ENCODE measurements at regions not wholly inside any gene's neighbourhood (a gene's known extent, or its start where the extent isn't known, plus 50 kb on each side); places are given as distances from the start of the nearest gene placed in this dataset.

DNA sequence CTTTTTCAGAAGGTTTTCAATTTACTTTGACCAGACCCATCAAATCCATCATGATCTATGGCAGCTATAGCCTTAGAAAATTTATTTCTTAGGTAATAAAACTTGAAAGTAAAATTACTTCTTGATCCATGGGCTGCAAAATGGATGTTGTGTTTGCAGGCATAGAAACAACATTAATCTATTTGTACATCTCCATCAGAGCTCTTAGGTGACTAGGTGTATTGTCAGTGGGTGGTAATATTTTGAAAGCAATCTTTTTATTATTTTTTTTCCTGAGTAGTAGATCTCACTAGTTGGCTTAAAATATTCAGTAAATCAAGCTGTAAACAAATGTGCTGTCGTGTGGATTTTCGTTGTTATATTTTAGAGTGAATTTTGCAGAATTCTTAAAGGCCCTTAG lies 710.0 kb downstream of the SLITRK6 start:
- no peak for DNase-seq (ENCODE audit: low spot score)

DNA sequence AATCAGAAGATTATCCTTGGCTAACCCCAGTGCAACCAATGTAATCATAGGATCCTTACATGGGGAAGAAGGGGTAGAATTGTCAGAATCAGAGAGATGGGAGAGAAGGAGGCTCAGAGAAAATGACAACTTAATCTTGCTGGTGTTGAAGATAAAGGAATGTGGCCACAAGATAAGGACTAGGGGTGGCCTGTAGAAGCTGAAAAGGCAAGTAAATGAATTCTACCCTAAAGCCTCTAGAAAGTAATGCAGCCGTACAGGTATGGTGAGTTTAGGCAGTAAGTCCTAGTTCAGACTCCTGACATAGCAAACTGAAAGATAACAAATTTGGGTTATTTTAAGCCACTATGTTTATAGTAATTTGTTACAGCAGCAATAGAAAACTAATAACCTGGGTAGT lies 718.5 kb downstream of the SLITRK6 start:
- no peak for DNase-seq (ENCODE audit: low spot score)

DNA sequence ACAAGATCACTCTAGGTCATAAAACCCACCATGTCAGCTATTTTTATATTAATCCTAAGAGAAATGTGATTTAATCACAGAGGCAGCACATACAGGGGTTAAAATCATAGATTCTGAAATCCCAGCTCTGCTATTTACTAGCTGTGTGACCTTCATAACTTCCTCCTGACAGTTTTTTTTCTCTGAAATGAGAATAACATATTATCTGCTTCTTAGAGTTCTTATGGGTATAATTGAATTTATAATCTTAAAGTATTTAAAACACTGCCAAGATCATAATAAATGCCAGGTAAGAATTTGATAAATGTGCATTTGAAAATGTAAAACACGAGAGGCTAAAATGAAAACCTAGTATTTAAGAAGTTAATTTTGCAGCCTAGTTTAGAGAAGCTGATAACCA lies 722.9 kb downstream of the SLITRK6 start:
- no peak for DNase-seq (ENCODE audit: low spot score)

DNA sequence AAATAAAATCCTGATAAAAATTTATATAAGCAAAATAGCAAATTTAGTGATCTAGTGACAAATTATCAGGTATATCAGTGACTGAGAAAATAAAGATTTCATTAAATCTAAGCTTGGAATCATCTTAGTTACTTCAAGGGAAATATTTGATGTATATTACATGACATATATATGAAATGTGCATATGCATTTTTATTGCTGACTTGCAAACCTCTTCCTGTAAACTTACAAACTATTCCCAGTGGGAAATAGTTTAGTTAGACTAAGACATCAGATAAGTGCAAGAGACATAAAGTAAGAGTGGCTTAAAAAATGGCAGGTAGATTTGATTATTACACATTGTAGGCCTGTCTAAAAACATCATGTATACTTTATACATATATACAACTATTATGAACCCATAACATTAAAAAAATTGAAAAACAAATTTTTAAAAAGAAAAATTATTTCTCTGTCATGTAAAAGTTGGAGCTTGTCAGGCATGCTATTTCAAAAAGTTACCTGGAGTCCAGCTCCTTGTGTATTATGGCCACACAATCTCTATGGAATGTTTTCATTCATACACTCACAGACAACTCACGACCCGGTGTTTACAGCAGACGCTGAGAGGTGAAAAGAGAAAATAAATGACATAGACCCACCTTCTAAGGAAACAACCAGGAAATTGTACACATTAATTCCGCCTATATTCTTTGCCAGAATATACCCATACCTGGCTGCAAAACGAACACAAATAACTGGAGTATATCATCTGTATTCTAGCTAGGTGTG lies 724.5 kb downstream of the SLITRK6 start:
- DNase-seq (ENCODE audit: low spot score), result no peak

DNA sequence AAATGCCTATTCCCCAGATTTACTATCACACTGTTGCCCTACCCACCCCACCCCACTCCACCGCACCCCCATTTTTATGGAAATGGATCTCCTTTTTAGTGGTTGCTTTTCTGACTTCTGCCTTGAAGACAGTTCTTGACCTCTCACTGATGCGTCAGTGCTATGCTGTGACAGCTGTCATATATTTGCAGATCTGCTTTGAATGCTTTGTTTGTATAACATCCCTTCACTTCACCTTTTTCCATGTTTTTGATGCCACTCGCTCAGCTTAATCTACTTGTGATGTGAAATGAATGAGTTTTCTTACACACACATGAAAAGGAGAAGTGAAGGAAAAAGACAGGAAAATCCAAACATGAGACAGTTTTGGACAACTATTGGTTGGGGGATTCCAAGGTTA lies 731.0 kb downstream of the SLITRK6 start:
- no peak for DNase-seq (ENCODE audit: low spot score)

DNA sequence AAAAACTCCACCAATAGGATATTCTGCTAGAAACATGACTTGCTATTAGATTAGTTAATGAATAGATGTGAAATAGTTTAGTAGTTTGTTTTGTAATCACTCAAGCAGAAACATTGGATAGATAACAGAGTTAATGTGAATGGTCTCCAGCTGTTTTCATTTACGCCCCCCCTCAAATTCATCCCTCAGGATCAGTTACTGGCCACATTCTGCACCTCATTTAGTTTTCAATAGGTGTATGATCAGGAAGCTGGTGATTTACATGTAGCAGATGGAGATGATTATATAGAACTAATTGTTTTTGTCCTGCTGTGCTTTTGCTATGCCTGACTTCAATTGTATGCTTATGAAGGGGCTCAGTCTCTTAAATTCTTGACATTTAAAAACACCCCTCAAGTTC lies 759.0 kb downstream of the SLITRK6 start:
- DNase-seq (ENCODE audit: low spot score), result no peak

DNA sequence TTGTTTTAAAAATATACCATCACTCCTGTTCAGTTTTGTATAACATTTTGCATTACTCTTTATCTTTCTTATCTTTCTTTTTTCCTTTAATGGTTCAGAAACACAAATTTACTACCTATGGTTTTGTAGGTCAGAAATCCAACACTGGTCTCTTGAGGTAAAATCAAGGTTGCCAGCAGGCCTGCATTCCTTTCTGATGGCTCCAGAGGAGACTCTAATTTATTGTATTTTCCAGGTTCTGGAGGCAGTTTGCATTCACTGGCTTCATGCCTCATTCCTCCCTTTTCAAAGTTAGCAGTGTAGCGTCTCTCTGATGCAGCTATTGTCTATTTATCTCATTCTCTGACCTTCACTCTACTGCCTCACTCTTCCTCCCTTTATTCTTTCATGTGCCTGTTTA lies 767.4 kb downstream of the SLITRK6 start:
- DNase-seq (ENCODE audit: low spot score), result no peak

DNA sequence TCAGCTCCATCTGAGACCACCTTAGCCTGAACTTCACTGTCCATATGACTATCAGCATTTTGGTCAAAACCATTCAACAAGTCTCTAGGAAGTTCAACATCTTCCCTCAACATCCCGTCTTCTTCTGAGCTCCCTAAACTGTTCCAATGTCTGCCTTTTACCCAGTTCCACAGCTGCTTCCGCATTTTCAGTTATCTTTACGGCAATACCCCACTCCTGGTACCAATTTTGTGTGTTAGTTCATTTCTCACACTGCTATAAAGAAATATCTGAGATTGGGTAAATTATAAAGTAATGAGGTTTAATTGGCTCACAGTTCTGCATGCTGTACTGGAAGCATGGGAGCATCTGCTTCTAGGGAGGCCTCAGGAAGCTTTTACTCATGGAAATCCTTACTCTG lies 771.2 kb downstream of the SLITRK6 start:
- no peak for DNase-seq (ENCODE audit: low spot score)

DNA sequence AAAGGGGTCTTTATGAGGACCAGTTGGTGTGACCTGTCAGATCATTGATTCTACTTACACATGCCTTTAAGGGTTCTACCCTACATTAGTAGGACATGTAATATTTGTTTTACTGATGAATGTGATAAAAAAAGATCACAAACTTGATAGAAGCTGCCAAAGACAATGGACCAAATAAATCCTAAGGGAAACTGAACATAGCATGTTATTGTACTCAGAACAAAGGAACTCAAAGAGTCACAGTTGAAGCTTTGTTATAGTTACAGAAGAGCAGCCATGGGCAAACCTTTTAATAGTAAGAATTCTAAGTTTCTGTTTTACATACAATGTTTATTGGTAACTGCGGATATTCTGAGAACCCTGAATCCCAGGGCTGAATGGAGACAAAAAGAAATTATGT lies 780.1 kb downstream of the SLITRK6 start:
- DNase-seq (ENCODE audit: low spot score), result no peak

DNA sequence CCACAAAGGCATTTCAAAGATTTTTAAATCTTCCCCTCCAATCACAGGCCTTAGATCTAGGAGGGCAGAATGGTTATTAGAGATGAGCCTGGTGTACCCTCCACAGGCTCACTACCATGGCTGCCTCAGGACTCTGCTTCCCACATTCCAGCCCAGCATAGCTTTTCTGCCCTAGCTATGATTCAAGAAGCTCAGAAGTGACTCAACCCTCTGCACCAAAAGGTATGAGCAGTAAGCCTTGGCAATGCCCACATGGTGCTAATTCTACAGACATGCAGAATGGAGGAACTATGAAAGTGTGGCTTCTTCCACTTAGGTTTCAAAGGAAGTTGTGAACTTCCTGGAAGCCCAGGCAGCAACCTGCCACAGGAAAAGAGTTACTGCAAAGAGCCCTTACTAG lies 786.2 kb downstream of the SLITRK6 start:
- DNase-seq (ENCODE audit: low spot score), result no peak

DNA sequence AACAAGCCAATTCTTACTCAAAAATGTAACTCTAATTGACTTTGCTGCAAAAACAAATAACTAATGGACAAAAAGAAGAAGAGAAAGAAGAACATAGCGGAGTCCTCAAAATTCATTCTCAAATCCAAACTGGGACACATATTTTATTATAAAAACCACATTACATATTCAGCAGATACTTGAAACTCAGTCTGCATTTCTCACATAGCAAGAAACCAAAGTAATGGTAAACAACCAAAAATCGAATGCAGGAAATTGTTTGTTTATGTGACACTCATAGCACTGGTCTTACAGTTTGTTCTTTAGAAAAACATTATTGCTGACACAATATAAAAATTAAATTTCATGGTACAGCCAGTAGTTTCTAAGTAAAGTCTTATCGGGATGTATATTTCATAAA lies 789.8 kb downstream of the SLITRK6 start:
- DNase-seq (ENCODE audit: low spot score), result no peak

DNA sequence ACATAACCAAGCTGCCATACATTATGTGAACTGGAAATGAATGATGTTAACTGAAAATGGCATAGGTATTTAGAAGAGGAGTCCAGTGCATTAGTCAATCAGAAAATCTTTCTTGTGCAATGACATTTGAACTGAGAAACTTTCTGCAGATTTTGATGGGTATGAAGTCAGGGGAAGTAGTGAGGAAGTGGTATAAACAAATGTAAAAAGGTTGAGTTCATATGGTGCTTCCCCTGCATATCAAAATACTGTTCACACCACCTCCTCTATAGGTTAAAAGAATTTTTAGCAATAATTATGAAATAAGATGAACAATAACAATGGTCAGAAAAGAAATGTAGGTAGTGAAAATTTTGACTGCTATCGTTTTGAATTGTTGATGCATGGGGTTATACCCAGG lies 800.0 kb downstream of the SLITRK6 start:
- no peak for DNase-seq (ENCODE audit: low spot score)

DNA sequence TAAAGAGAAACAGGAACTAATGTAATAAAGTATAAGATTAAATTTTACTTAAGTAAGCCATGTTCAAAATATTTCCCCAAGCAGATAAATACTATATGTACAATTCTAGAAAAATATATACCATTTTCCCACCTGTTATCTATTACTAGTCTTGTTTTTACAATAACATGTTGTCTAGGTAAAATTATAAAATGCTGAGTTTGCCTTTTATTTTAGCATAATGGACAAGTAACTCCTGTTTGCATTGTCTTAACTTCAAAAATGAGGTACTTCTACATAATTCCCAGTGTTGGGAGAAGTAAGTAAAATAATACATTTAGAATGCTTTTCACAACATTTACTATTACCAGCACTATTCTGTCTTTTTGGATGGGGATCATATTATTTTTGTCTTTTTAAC lies 800.5 kb downstream of the SLITRK6 start:
- no peak for DNase-seq (ENCODE audit: low spot score)

DNA sequence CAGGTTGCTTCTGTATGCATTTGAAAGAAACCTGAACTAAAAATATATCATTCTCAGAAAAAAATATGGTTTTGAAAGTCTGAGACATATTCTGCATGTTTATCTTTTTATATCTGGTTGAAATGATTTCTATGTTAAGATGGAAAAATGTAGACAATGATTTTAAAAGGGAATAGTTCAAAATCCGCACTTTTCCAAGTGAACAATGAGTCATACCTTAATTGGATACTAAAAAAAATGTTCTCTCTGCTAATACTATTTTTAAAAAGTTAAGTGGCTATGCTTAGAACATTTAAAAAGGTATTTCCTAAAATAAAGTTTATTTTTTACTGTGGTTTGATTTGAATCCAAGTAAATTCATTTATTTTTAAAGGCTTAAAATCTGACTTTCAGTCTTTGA lies 801.4 kb downstream of the SLITRK6 start:
- DNase-seq (ENCODE audit: low spot score), result no peak

DNA sequence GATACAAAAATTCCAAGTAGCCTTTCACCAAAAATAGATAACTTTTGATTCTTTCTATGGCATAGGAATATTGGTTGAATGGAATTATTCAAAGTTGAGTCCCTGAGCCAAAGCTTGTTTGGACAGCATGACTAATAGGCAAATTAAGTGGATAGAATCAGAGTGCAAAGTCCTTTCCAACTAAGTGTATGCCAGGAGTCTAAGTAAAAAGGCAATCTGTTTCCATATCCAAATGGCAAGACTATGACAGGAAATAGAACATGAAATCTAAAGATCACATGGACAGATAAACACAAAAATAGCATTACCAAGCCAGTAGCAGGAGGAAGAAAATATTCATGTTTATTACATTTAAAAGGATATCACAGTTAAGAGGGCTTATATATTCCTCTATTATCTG lies 804.6 kb downstream of the SLITRK6 start:
- no peak for DNase-seq (ENCODE audit: low spot score)

DNA sequence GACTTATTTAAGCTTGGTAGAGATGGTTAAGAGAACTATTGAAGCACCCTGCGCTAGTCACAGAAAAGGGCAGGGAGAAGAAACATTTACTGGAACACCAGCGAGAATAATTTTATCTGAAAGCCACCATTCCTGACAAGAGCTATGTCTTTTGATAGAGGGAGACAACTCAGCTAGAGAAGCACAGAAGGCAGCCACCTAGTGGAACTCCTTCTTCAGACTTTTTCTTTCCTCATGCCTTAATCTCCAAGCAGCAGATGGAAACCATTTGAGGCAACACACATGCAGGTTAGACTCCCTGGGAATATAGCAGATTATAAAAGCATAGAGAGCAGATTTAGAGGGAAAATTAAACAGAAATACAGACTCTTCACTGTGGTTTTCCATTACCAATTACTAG lies 813.4 kb downstream of the SLITRK6 start:
- DNase-seq (ENCODE audit: low spot score), result no peak

DNA sequence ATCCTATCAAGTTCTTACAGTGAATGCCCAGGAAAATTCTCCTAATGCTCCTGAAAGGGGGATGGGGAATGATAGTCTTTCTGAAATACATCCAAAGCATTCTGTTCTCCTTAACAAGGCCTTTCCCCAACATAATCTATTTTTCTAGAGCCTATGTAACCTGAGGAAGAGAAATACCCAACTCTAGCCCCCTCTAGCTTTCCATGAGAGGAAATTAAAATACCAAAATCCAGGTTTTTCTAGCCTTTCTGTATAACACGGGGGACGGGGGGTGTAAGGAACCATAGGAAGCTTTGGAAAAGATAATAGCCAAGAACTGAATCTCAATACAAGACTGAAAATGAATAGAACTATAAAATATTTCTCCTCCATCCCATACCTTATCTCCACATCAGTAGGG lies 815.9 kb downstream of the SLITRK6 start:
- DNase-seq (ENCODE audit: low spot score), result no peak

DNA sequence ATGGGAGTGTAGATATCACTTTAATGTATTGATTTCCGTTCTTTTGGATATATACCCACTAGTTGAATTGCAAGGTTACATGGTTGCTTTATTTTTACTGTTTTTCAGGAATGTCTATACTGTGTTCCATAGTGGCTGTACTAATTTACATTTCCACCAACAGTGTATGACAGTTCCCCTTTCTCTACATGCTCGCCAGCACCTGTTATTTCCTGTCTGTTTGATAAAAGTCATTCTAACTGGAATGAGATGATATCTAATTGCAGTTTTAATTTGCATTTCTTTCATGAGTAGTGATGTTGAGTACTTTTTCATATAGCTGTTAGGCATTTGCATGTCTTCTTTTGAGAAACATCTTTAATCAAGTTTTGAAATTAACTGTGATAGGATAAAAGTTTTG lies 818.6 kb downstream of the SLITRK6 start:
- DNase-seq (ENCODE audit: low spot score), result no peak

DNA sequence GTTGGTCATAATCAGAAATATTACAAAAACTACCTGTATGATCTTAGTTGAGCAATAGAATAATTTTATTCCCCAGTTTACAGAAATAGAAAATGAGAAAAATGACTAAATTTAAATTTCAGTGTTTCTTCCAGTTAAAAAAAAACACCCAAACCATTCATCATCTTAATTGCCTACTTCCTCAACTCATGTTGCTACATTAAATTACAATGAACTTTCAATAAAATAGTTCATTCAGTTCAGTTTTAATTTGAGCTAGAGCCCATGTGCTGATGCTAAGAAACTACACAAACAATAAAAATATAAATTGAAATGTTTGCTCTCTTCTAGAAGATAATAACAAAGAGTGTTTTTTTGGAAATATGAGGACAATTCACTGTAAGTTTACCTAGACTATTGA lies 820.4 kb downstream of the SLITRK6 start:
- DNase-seq (ENCODE audit: low spot score), result no peak

DNA sequence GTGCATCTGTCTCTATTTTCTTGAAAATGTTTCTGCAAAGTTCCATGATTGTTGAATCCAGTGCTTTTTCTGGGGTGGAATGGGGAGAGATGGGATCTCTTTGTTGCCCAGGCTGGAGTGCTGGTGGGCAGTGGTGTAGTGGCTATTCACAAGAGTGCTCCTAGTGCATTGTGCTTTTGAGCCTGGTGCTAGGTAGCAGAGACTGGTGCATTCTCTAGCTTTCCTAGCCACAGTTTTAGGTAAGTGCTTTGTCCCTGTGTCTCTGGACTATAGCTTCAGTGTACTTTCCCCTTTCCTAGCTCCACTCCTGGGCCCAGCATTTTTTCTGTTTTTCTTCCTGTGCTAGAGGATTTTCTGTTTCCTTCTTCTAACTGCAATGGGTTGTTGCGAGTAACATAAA lies 825.6 kb downstream of the SLITRK6 start:
- no peak for DNase-seq (ENCODE audit: low spot score)

DNA sequence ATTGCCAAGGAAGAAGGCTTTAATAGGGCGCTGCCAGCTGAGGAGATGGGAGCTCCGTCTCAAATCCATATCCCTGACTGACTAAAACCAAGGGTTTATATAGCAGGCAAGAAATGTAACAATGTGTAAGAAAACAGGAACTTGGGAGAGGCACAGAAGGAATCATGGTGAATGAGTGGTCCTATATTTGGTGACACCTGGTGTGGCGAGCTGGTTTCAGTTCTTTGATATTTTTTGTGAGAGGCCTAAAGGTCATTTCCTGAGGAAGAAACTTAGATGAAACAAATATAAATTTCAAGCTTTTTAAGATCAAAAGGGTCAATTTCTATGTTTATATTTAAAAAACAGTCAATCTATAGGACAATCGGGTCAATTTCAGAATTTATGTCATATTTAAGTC lies 826.3 kb downstream of the SLITRK6 start:
- DNase-seq (ENCODE audit: low spot score), result no peak

DNA sequence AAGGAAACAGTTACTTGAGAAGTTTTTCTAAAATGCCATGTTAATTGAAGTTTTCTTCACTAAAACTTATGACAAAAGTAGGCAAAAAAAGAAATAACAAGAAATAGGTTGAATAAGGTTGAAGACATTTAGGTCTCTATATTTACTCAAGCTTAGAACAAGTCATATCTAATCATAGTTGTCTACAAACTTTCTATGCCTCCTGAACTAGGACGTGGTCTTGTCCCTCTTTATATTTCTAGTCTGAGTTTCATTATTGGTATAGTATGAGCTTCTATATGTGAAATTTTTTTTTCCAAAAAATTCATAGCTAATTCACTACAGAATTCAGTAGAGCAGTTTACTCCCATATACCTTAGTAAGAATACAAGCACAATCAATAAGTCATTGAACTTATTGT lies 836.4 kb downstream of the SLITRK6 start:
- no peak for DNase-seq (ENCODE audit: low spot score)

DNA sequence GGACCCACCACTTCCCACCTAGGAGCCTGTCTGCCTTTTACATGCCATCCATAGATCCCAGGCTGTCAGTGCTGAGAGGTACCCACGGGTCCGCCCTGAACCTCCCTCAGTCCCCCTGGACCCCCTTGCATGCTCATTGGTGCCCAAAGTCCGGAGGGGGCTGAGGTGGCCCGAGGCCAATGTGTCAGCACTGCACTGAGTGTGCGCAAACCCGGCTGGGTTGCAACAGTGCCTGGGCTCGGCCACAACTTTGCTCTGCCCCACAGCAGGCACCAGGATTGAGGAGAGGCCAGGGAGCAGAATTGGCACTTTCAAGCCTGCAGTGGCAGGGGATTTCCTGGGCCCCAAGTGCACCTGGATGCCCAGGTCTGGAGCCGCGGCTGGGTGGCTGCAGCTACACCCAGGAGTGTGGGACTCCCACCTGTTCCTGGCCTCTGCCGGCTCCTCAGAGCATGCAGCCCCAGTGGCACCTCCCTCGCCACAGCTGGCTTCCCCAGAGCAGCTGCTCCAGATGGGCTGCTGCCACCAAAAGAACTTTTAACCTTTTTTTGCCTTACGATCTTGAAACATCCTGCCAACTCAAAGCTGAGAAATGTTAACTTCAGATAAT lies 837.0 kb downstream of the SLITRK6 start:
- no peak for DNase-seq (ENCODE audit: low spot score)

DNA sequence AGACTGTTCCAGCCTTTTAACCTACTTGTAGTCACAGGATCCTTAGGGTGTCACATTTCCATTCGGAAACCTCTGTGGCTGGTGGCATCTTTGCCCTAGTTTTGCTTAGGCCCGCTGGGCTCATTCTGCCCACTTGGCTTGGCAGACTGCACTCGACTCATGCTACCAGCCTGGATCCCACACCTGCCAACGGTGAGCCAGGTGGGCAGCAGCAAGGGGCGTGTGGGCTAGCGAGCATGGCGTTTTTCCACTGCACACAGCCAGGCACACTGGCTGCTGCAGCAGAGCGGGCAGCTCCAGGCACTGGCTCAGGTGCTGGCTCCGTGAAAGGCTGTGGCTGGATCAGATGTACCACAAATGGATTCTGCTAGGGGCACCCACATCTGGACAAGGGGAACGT lies 838.2 kb downstream of the SLITRK6 start:
- DNase-seq (ENCODE audit: low spot score), result no peak

All from AG08395 (cell line).